Vagina (tissue), 2 donors: ENCODE measurements at regions not wholly inside any gene's neighbourhood (a gene's known extent, or its start where the extent isn't known, plus 50 kb on each side); places are given as distances from the start of the nearest gene placed in this dataset.

ENCODE experiments used
- DNase-seq, 2 donors: peaks; one replicate each; pipeline ENCODE4 v3.0.0-alpha.2; 2017; ENCODE audit errors: extremely low spot score in 2 of 2
- H3K27ac ChIP-seq: fragments of 200-600 bp; sonication (generic); one replicate; pipeline ENCODE4 v1.5.1; 2019
- H3K27me3 ChIP-seq: fragments of 200-600 bp; sonication (generic); one replicate; pipeline ENCODE4 v1.5.1; 2019
- H3K36me3 ChIP-seq, 2 donors: fragments of 200-600 bp; sonication (generic); one replicate each; pipeline ENCODE4 v1.5.1; 2017 to 2019
- H3K4me1 ChIP-seq: fragments of 200-600 bp; sonication (generic); one replicate; pipeline ENCODE4 v1.5.1; 2019
- H3K4me3 ChIP-seq, 2 donors: fragments of 200-600 bp; sonication (generic); 1 replicate in 1 of 2; 2 replicates in 1 of 2; pipeline ENCODE4 v1.5.1; 2016 to 2019
- H3K9me3 ChIP-seq: fragments of 200-600 bp; sonication (generic); one replicate; pipeline ENCODE4 v1.5.1; 2019
- POLR2A ChIP-seq, 2 donors: fragments of 450-650 bp; IDR thresholded peaks; one replicate each; pipeline ENCODE4 v1.6.1; 2017; ENCODE audit warnings: antibody characterized with exemption in 2 of 2, mild to moderate bottlenecking in 2 of 2, moderate library complexity in 2 of 2
- POLR2AphosphoS5 ChIP-seq, 2 donors: sonication (generic); formaldehyde crosslinking; IDR thresholded peaks; one replicate each; pipeline ENCODE4 v1.9.0; 2017; ENCODE audit warnings: antibody characterized with exemption in 2 of 2, mild to moderate bottlenecking in 2 of 2, low read depth in 1 of 2; ENCODE audit not compliant: insufficient read depth in 1 of 2
- intact Hi-C: fragments of 100-400 bp; cut with DNase I; formaldehyde crosslinking; loops from one replicate; pipeline ENCODE4 v1.15.1; 2023
- TF ChIP-seq, protein P1 (sequence below), 3 experiments: fragments of 450-650 bp in 2 of 3; fragments of 200-600 bp in 1 of 3; sonication (generic) in 1 of 3; IDR thresholded peaks; one replicate each; pipeline ENCODE4 v1.5.1; 2017 to 2019; ENCODE audit warnings: antibody characterized with exemption in 3 of 3, mild to moderate bottlenecking in 2 of 3, moderate library complexity in 2 of 3

DNA sequence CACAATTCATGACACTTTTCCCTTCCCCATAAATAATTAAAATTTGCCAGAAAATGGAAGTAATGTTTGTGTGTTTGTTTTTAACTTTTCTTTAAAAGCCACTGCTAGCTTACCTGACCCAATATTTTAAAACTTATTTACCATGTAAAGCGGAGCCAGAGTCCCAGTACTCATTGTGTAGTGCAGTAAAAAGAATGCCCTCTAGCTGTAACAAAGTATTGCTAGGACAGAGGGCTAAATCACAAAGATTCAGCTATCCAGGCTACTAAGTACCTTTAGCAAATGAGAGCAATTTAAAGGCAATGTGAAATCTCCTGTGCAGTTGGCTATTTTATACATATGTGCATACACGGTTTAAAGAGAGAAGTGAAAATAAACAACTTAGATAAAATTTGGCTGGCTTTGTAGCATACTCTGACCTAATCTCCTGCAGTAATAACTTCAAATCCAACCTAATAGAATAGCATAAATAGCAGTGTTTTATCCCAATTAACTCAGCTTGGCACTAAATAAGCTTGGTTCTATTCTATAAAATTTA lies 997.4 kb upstream of the PIK3C3 start:
- TF ChIP-seq POLR2AphosphoS5 (IDR thresholded peaks at IDR 0.05; ENCODE audit: insufficient read depth in 1 of 2, low read depth in 1 of 2) (no peak), POLR2A (IDR thresholded peaks at IDR 0.05) (no peak)
- TF ChIP-seq, protein P1, sequence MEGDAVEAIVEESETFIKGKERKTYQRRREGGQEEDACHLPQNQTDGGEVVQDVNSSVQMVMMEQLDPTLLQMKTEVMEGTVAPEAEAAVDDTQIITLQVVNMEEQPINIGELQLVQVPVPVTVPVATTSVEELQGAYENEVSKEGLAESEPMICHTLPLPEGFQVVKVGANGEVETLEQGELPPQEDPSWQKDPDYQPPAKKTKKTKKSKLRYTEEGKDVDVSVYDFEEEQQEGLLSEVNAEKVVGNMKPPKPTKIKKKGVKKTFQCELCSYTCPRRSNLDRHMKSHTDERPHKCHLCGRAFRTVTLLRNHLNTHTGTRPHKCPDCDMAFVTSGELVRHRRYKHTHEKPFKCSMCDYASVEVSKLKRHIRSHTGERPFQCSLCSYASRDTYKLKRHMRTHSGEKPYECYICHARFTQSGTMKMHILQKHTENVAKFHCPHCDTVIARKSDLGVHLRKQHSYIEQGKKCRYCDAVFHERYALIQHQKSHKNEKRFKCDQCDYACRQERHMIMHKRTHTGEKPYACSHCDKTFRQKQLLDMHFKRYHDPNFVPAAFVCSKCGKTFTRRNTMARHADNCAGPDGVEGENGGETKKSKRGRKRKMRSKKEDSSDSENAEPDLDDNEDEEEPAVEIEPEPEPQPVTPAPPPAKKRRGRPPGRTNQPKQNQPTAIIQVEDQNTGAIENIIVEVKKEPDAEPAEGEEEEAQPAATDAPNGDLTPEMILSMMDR (IDR thresholded peaks at IDR 0.05): no peak
- Histone ChIP-seq H3K9me3 (no peaks in the 10 kb centered on the region), H3K27ac (no peak overlapping the region), H3K27me3 (no peaks in the 10 kb centered on the region), H3K4me1 (no peaks in the 10 kb centered on the region), H3K4me3 (no peak overlapping the region), H3K36me3 (no peaks in the 10 kb centered on the region)
- intact Hi-C loops: no loop called here
- no peak for DNase-seq

DNA sequence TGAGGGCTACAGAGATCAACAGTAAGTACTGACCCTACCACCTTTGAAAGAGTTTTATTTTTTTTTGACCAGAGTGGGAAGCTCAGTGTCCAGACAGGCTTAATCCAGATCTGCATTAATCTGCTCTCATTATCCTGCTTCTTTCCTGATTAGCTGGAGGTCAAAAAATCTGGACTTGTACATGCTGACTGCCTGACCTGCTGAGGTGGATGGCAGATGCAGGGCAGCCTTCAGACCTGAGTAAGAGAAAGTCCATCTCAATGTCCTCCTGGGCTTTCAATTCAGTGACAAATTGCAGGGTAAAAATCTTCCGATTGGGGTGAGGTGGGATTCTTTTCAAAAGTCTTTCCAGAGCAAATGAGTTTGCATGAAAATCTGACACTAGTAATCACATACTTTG lies 998.8 kb upstream of the PIK3C3 start:
- intact Hi-C loops: no loop called here
- TF ChIP-seq POLR2A (IDR thresholded peaks at IDR 0.05) (no peak), POLR2AphosphoS5 (IDR thresholded peaks at IDR 0.05; ENCODE audit: insufficient read depth in 1 of 2, low read depth in 1 of 2) (no peak)
- TF ChIP-seq, protein P1 (IDR thresholded peaks at IDR 0.05): no peak
- DNase-seq: no peak

DNA sequence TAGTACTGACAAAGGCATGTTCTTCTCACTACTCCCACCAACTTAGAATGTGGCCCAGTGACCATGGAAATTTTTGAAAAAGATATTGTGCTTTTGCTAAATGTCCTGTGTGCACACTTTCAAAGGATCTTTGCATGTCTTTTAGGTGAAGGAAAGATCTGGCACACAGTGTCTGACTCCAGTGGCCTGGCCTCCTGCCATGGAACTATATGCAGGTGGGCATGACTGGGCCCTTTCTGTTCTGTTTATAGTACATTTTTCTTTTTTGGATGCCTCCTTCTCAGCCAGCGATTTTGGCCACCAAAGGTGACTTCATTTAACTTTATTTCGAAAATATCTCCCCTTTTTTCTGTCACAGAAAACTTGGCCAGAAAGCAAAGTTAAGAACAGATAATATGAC lies 999.7 kb upstream of the PIK3C3 start:
- Histone ChIP-seq H3K36me3 (no peaks in the 10 kb centered on the region), H3K4me3 (no peak overlapping the region), H3K27me3 (no peaks in the 10 kb centered on the region), H3K9me3 (no peaks in the 10 kb centered on the region), H3K27ac (no peak overlapping the region), H3K4me1 (no peaks in the 10 kb centered on the region)
- no peak for DNase-seq
- intact Hi-C loops: no loop called here
- TF ChIP-seq, protein P1 (IDR thresholded peaks at IDR 0.05): no peak
- TF ChIP-seq POLR2AphosphoS5 (IDR thresholded peaks at IDR 0.05; ENCODE audit: insufficient read depth in 1 of 2, low read depth in 1 of 2) (no peak), POLR2A (IDR thresholded peaks at IDR 0.05) (no peak)

More for the DNA sequence above, 998.8 kb upstream of the PIK3C3 start:
- no peak overlapping the region for H3K27ac ChIP-seq
- no peaks in the 10 kb centered on the region for H3K4me1 ChIP-seq
- H3K9me3 ChIP-seq: no peaks in the 10 kb centered on the region
- H3K36me3 ChIP-seq: no peaks in the 10 kb centered on the region
- H3K27me3 ChIP-seq: no peaks in the 10 kb centered on the region
- no peak overlapping the region for H3K4me3 ChIP-seq

DNA sequence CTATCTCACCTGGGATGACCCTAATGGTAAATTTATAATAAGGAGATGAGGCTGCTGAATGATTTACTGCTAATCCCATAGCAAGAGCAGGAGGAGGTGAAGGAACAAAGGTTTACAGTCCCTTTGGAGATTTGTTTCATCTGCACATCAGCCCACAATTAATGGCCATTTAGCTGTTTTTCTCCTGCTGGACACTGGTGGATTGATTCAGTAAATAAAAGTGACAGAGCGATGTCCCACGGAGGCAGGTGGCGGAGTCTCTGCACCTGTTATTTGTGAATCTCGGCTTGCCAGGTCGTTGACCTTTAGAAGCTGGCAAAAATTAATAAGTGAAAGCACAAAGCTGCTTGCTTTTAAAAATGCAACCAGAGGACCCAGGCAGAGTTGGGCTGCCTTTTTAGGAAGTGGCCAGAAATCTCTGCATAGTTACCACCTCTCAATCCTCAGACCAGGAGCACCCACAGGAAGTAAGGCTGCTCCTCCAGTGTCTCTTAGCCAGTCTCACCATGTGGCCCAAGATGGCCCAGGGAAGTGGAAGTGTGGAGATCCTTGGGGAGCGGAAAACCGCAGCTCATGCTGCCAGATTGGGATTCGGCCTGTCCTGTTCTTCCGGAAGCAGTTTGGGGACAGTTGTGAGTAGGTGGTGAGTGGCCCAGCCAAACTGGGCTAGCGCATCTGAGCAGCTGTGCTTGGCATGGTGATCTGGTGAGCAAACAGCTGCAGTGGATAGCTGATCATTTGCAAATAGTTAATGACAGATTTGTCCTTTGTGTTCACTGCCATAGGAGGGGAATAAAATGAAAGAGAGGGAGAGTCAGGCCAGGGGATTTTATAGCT lies 1005.7 kb upstream of the PIK3C3 start:
- Histone ChIP-seq H3K36me3 (no peaks in the 10 kb centered on the region), H3K4me3 (no peak overlapping the region), H3K27ac (no peak overlapping the region), H3K27me3 (no peaks in the 10 kb centered on the region), H3K4me1 (no peaks in the 10 kb centered on the region), H3K9me3 (no peaks in the 10 kb centered on the region)
- no peak for TF ChIP-seq POLR2A (IDR thresholded peaks at IDR 0.05)
- TF ChIP-seq, protein P1 (IDR thresholded peaks at IDR 0.05): no peak
- TF ChIP-seq POLR2AphosphoS5 (IDR thresholded peaks at IDR 0.05; ENCODE audit: insufficient read depth in 1 of 2, low read depth in 1 of 2): no peak
- DNase-seq: no peak
- intact Hi-C loops: no loop called here

DNA sequence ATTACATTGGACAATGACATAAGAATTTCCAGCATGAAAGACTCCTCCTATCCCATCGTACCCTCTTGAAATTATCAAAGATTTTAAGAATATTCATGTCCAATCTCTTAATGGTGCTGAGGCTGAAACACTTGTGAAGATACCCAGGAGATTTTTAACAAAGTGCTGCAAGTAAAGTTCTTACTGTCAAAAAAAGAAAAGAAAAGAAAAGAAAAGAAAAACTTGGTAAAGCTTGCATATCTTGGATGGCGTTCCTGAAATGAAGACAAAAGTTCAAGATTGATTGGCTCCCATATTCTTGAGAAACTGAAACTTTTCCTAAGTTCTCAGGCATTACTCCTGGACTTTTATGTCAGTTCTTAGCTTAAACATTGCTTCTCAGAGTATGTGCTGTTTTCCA lies 1010.5 kb upstream of the PIK3C3 start:
- Histone ChIP-seq H3K27ac (no peak overlapping the region), H3K4me3 (no peak overlapping the region), H3K36me3 (no peaks in the 10 kb centered on the region), H3K4me1 (no peaks in the 10 kb centered on the region), H3K27me3 (no peaks in the 10 kb centered on the region), H3K9me3 (no peaks in the 10 kb centered on the region)
- intact Hi-C loops: no loop called here
- no peak for DNase-seq
- TF ChIP-seq POLR2A (IDR thresholded peaks at IDR 0.05) (no peak), POLR2AphosphoS5 (IDR thresholded peaks at IDR 0.05; ENCODE audit: insufficient read depth in 1 of 2, low read depth in 1 of 2) (no peak)
- TF ChIP-seq, protein P1 (IDR thresholded peaks at IDR 0.05): no peak
